ENCODE measurements at regions not wholly inside any gene's neighbourhood (a gene's known extent, or its start where the extent isn't known, plus 50 kb on each side); places are given as distances from the start of the nearest gene placed in this dataset.
"Not testable (repeated sequence)": the region's sequence is repeated elsewhere in the genome, so short reads cannot be mapped to it uniquely, and the experiment has no call there.

DNA sequence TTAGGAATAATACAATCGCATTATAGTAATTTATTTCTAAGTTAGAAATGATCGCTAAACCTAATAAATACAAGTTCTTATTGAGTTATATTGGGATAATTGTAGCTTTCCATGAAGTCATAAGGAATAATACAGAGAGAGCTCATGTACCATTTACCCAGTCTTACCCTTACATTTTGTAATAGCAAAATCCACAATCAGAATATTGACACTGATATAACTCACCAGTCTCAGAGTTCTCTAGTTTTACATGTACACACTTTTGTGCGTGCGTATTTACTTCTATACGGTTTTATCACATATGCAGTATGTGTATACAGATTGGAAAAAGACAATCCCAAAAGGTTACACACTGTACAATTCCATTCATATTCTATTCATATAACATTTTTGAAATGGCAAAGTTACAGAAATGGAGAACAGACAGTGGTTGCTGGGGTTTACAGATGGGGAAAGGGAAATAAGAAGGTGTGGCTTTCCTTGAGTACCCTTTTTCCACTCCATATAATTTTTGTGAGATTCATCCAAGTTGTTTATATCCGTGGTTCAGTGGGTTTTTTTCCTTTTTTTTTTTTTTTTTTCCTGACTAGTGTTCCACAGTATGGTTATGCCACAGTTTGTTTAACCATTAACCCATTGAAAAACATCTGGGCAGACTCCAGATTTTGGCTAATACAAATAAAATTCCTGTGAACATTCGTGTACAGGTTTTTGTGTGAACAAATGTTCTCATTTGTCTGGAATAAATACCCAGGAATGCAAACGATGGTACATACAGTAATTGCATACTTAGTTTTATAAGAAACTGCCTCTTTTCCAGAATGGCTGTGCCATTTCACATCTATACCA is 117.2 kb downstream of the HNMT start:
- H3K9me3 Mint-ChIP-seq (ENCODE audit: unreplicated experiment), result no peaks in the 10 kb centered on the region
- Histone ChIP-seq H2AFZ (ENCODE audit: low read depth, low read length) (no peak overlapping the region), H3K4me3 (ENCODE audit: insufficient read depth, low read depth, low read length) (no peak overlapping the region), H3K9me3 (ENCODE audit: insufficient read depth, low read depth, low read length) (no peaks in the 10 kb centered on the region), H3K9ac (ENCODE audit: low read length) (no peak overlapping the region), H3K27me3 (ENCODE audit: insufficient read depth, low read length) (no peaks in the 10 kb centered on the region), H3K4me1 (ENCODE audit: insufficient read depth, low read length) (no peaks in the 10 kb centered on the region), H3K36me3 (ENCODE audit: insufficient read depth, low read length) (no peaks in the 10 kb centered on the region), H3K27ac (ENCODE audit: low read depth, low read length) (no peak overlapping the region), H4K20me1 (ENCODE audit: insufficient read depth, low read length) (no peaks in the 10 kb centered on the region), H3K4me2 (ENCODE audit: low read length) (no peak overlapping the region), H3K79me2 (ENCODE audit: insufficient read depth, low read length) (no peaks in the 10 kb centered on the region)
- peaks cover 24% of the 10 kb centered on the region for H3K4me1 Mint-ChIP-seq (ENCODE audit: low read depth, unreplicated experiment)
- DNase-seq (ENCODE audit: low read depth) (no peak), FAIRE-seq (no peak)
- H3K4me3 Mint-ChIP-seq (ENCODE audit: unreplicated experiment), result no peak overlapping the region
- no peaks in the 10 kb centered on the region for H3K27me3 Mint-ChIP-seq (ENCODE audit: low read depth, unreplicated experiment)
- peaks cover 4% of the 10 kb centered on the region for H3K36me3 Mint-ChIP-seq (ENCODE audit: low read depth, unreplicated experiment)
- TF ChIP-seq CTCF (IDR thresholded peaks at IDR 0.05; ENCODE audit: insufficient read depth, low read depth, low read length) (no peak), EZH2 (IDR thresholded peaks at IDR 0.05; ENCODE audit: insufficient read depth, low read length) (no peak)
- no peak overlapping the region for H3K27ac Mint-ChIP-seq (ENCODE audit: unreplicated experiment)

GRCh38 chr2:138084206-138084605 is 119.9 kb downstream of the HNMT start:
- H2AFZ ChIP-seq (ENCODE audit: low read depth, low read length), result no peak overlapping the region
- no peak overlapping the region for H3K4me3 ChIP-seq (ENCODE audit: insufficient read depth, low read depth, low read length)
- Mint-ChIP-seq H3K9me3 (ENCODE audit: unreplicated experiment) (no peaks in the 10 kb centered on the region), H3K36me3 (ENCODE audit: low read depth, unreplicated experiment) (peaks cover 4% of the 10 kb centered on the region), H3K27ac (ENCODE audit: unreplicated experiment) (no peak overlapping the region), H3K27me3 (ENCODE audit: low read depth, unreplicated experiment) (no peaks in the 10 kb centered on the region), H3K4me3 (ENCODE audit: unreplicated experiment) (no peak overlapping the region), H3K4me1 (ENCODE audit: low read depth, unreplicated experiment) (peaks cover 35% of the 10 kb centered on the region)
- no peak overlapping the region for H3K9ac ChIP-seq (ENCODE audit: low read length)
- FAIRE-seq (no peak), DNase-seq (ENCODE audit: low read depth) (no peak)
- H3K27ac ChIP-seq (ENCODE audit: low read depth, low read length), result no peak overlapping the region
- H3K4me1 ChIP-seq (ENCODE audit: insufficient read depth, low read length), result no peaks in the 10 kb centered on the region
- no peaks in the 10 kb centered on the region for H3K27me3 ChIP-seq (ENCODE audit: insufficient read depth, low read length)
- H3K4me2 ChIP-seq (ENCODE audit: low read length), result no peak overlapping the region
- TF ChIP-seq CTCF (IDR thresholded peaks at IDR 0.05; ENCODE audit: insufficient read depth, low read depth, low read length), result no peak
- no peak for TF ChIP-seq EZH2 (IDR thresholded peaks at IDR 0.05; ENCODE audit: insufficient read depth, low read length)
- H3K9me3 ChIP-seq (ENCODE audit: insufficient read depth, low read depth, low read length), result no peaks in the 10 kb centered on the region
- no peaks in the 10 kb centered on the region for H3K79me2 ChIP-seq (ENCODE audit: insufficient read depth, low read length)
- H4K20me1 ChIP-seq (ENCODE audit: insufficient read depth, low read length), result no peaks in the 10 kb centered on the region
- no peaks in the 10 kb centered on the region for H3K36me3 ChIP-seq (ENCODE audit: insufficient read depth, low read length)

DNA sequence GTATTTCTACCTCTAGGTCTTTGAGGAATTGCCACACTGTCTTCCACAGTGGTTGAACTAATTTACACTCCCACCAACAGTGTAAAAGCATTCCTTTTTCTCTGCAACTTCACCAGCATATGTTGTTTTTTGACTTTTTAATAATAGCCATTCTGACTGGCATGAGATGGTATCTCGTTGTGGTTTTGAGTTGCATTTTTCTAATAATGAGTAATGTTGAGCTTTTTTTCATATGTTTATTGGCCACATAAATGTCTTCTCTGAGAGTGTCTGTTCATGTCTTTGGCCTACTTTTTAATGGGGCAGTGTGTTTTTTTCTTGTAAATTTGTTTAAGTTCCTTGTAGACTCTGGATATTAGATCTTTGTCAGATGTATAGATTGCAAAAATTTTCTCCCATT is 121.2 kb downstream of the HNMT start:
- H3K4me2 ChIP-seq (ENCODE audit: low read length); FAIRE-seq; H3K9me3 ChIP-seq (ENCODE audit: insufficient read depth, low read depth, low read length); H3K36me3 Mint-ChIP-seq (ENCODE audit: low read depth, unreplicated experiment); H3K79me2 ChIP-seq (ENCODE audit: insufficient read depth, low read length); H3K9me3 Mint-ChIP-seq (ENCODE audit: unreplicated experiment); H2AFZ ChIP-seq (ENCODE audit: low read depth, low read length); H3K36me3 ChIP-seq (ENCODE audit: insufficient read depth, low read length); H4K20me1 ChIP-seq (ENCODE audit: insufficient read depth, low read length); H3K4me1 ChIP-seq (ENCODE audit: insufficient read depth, low read length); H3K4me3 ChIP-seq (ENCODE audit: insufficient read depth, low read depth, low read length); H3K27me3 ChIP-seq (ENCODE audit: insufficient read depth, low read length); H3K27me3 Mint-ChIP-seq (ENCODE audit: low read depth, unreplicated experiment); H3K9ac ChIP-seq (ENCODE audit: low read length); H3K4me3 Mint-ChIP-seq (ENCODE audit: unreplicated experiment): not testable (repeated sequence)
- peaks cover 35% of the 10 kb centered on the region for H3K4me1 Mint-ChIP-seq (ENCODE audit: low read depth, unreplicated experiment)
- H3K27ac ChIP-seq (ENCODE audit: low read depth, low read length), result peak overlapping the region; percentile 13
- peak; percentile 55 for DNase-seq (ENCODE audit: low read depth)
- peak overlapping the region; percentile 99 for H3K27ac Mint-ChIP-seq (ENCODE audit: unreplicated experiment)
